ENCODE measurements at regions not wholly inside any gene's neighbourhood (a gene's known extent, or its start where the extent isn't known, plus 50 kb on each side); places are given as distances from the start of the nearest gene placed in this dataset.

GRCh38 chr12:87047691-87048090 is 791.5 kb upstream of the MGAT4C start:
- TF ChIP-seq CTCF (IDR thresholded peaks at IDR 0.05) (no peak), POLR2A (IDR thresholded peaks at IDR 0.05) (no peak)
